ENCODE measurements at regions not wholly inside any gene's neighbourhood (a gene's known extent, or its start where the extent isn't known, plus 50 kb on each side); places are given as distances from the start of the nearest gene placed in this dataset.
"Not testable (repeated sequence)": the region's sequence is repeated elsewhere in the genome, so short reads cannot be mapped to it uniquely, and the experiment has no call there.

GRCh38 chr10:23648618-23649017, 209.7 kb downstream of the OTUD1 start:
- no peak for DNase-seq (ENCODE audit: low read depth)

- DNase-seq (ENCODE audit: low read depth): no peak
These were observed 217.9 kb downstream of the OTUD1 start for GRCh38 chr10:23656735-23657134.

- DNase-seq (ENCODE audit: low read depth): no peak
These were observed 218.8 kb downstream of the OTUD1 start for GRCh38 chr10:23657677-23658076.

GRCh38 chr10:23671866-23672265, 233.0 kb downstream of the OTUD1 start:
- DNase-seq (ENCODE audit: low read depth): not testable (repeated sequence)

GRCh38 chr10:23675585-23675984, 236.7 kb downstream of the OTUD1 start:
- no peak for DNase-seq (ENCODE audit: low read depth)

- no peak for DNase-seq (ENCODE audit: low read depth)
These were observed 237.4 kb downstream of the OTUD1 start for GRCh38 chr10:23676296-23676695.

- DNase-seq (ENCODE audit: low read depth): no peak
These were observed 247.8 kb downstream of the OTUD1 start for GRCh38 chr10:23686722-23687121.

GRCh38 chr10:23692736-23693135, 253.9 kb downstream of the OTUD1 start:
- DNase-seq (ENCODE audit: low read depth): no peak

- no peak for DNase-seq (ENCODE audit: low read depth)
These were observed 254.6 kb downstream of the OTUD1 start for GRCh38 chr10:23693501-23693901.

- DNase-seq (ENCODE audit: low read depth): no peak
These were observed 255.1 kb downstream of the OTUD1 start for GRCh38 chr10:23693925-23694324.

GRCh38 chr10:23694446-23694920, 255.6 kb downstream of the OTUD1 start:
- DNase-seq (ENCODE audit: low read depth): no peak

GRCh38 chr10:23694921-23695824, 256.3 kb downstream of the OTUD1 start:
- DNase-seq (ENCODE audit: low read depth): no peak

GRCh38 chr10:23695825-23696420, 257.0 kb downstream of the OTUD1 start:
- no peak for DNase-seq (ENCODE audit: low read depth)

GRCh38 chr10:23696476-23696875, 257.6 kb downstream of the OTUD1 start:
- DNase-seq (ENCODE audit: low read depth): no peak

GRCh38 chr10:23702977-23703414, 264.1 kb downstream of the OTUD1 start:
- DNase-seq (ENCODE audit: low read depth): peak; percentile 12

GRCh38 chr10:23715363-23715762, 276.5 kb downstream of the OTUD1 start:
- DNase-seq (ENCODE audit: low read depth): no peak

GRCh38 chr10:23717913-23718312, 279.0 kb downstream of the OTUD1 start:
- DNase-seq (ENCODE audit: low read depth): no peak

- no peak for DNase-seq (ENCODE audit: low read depth)
These were observed 280.1 kb downstream of the OTUD1 start for GRCh38 chr10:23718946-23719345.

GRCh38 chr10:23723796-23724195, 284.9 kb downstream of the OTUD1 start:
- no peak for DNase-seq (ENCODE audit: low read depth)

- DNase-seq (ENCODE audit: low read depth): no peak
These were observed 286.7 kb downstream of the OTUD1 start for GRCh38 chr10:23725548-23725947.

GRCh38 chr10:23742368-23742767, 303.5 kb downstream of the OTUD1 start:
- DNase-seq (ENCODE audit: low read depth): no peak

- DNase-seq (ENCODE audit: low read depth): no peak
These were observed 303.9 kb downstream of the OTUD1 start for GRCh38 chr10:23742807-23743206.

GRCh38 chr10:23754179-23754578, 315.3 kb downstream of the OTUD1 start:
- no peak for DNase-seq (ENCODE audit: low read depth)

All from CMK (cell line).